Activated CD4-positive, alpha-beta T cell treated with anti-CD3 and anti-CD28 coated beads, Interleukin-2, amount 10 ng/mL, durations not matched to agents 7 days and 5 days (primary cell): ENCODE measurements at regions not wholly inside any gene's neighbourhood (a gene's known extent, or its start where the extent isn't known, plus 50 kb on each side); places are given as distances from the start of the nearest gene placed in this dataset.
A peak's percentile ranks its signal among the peaks of the same experiment; 100 is the strongest.

Experiments
- CTCF ChIA-PET: fragments of 350-600 bp; sonication (Branson Sonifier 250); formaldehyde crosslinking; loops from one replicate; lab custom pipeline; 2021; ENCODE audit warnings: antibody characterized with exemption; lab: Charles Lee
- POLR2A ChIA-PET: fragments of 350-600 bp; sonication (Branson Sonifier 250); formaldehyde crosslinking; loops from one replicate; lab custom pipeline; 2021; ENCODE audit warnings: antibody characterized with exemption; lab: Charles Lee
- DNase-seq: peaks from one replicate; pipeline ENCODE4 v3.0.0-alpha.2; 2020
- H3K27ac Mint-ChIP-seq: one replicate; pipeline ENCODE4 v1.8.0; 2021; ENCODE audit warnings: mild to moderate bottlenecking, moderate library complexity, mixed read lengths
- H3K27me3 Mint-ChIP-seq: one replicate; pipeline ENCODE4 v1.8.0; 2021; ENCODE audit warnings: mixed read lengths
- H3K36me3 Mint-ChIP-seq: one replicate; pipeline ENCODE4 v1.8.0; 2021; ENCODE audit warnings: low read depth, mixed read lengths
- H3K4me1 Mint-ChIP-seq: one replicate; pipeline ENCODE4 v1.8.0; 2021; ENCODE audit warnings: mixed read lengths
- H3K4me3 Mint-ChIP-seq: one replicate; pipeline ENCODE4 v1.8.0; 2021; ENCODE audit warnings: mild to moderate bottlenecking, moderate library complexity, mixed read lengths
- H3K9me3 Mint-ChIP-seq: one replicate; pipeline ENCODE4 v1.8.0; 2021; ENCODE audit warnings: mixed read lengths

GRCh38 chr2:239756031-239756789 is 268.9 kb downstream of the NDUFA10 start:
- POLR2A ChIA-PET: no interaction called here
- no peak overlapping the region for H3K4me3 Mint-ChIP-seq
- H3K4me1 Mint-ChIP-seq: peaks cover 6% of the 10 kb centered on the region
- CTCF ChIA-PET: no interaction called here
- no peak for DNase-seq
- H3K27ac Mint-ChIP-seq: no peak overlapping the region
- H3K36me3 Mint-ChIP-seq: no peaks in the 10 kb centered on the region
- H3K27me3 Mint-ChIP-seq: no peaks in the 10 kb centered on the region
- H3K9me3 Mint-ChIP-seq: no peaks in the 10 kb centered on the region

DNA sequence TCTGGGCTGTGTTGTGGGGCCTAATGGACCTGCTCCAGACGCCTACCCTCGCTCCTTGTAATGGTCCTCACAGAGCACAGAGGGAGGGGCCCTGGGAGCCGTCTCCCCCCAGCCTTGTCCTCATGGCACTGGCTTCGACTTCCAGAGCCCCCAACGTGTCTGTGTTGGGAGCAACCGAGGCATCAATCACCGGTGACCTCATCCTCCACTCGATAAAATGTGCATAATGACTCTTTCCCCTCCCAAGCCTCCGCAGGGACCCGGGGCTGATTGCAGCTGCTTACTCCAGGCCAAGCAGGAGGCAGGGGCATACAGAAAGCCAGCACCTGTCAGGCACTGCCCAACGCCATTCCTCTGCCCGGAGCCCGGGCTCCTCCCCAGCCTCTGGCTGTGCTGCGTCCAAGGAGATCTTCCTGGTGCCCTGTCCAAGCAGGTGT is 271.7 kb downstream of the NDUFA10 start:
- no peak for DNase-seq
- no peak overlapping the region for H3K4me3 Mint-ChIP-seq
- POLR2A ChIA-PET: no interaction called here
- no peaks in the 10 kb centered on the region for H3K36me3 Mint-ChIP-seq
- H3K27ac Mint-ChIP-seq: no peak overlapping the region
- CTCF ChIA-PET: interaction anchor here (1.3 kb wide), 1 partner anchor 192 kb away, joined by 3 read pairs; no protein-coding TSS in a partner anchor
- no peaks in the 10 kb centered on the region for H3K9me3 Mint-ChIP-seq
- H3K27me3 Mint-ChIP-seq: no peaks in the 10 kb centered on the region
- peaks cover 6% of the 10 kb centered on the region for H3K4me1 Mint-ChIP-seq

DNA sequence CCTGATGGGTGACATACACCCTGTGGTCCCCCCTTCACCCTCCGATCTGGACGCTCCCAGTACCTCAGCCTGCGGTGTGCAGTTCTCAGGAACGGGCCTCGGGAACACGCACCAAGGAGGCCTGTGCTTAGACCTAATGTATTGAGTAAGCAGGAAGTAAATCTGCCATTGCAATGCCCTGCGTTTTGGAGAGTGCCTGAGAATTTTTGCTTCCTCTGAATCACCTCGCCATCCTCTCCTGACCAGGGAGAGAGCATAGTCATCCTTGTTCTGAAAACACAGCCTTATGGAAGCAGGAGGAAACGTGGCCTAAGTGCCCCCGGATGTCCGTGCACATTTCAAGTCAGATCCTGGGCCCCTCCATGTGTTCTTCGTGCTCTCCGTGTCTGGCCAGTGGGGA is 272.2 kb downstream of the NDUFA10 start:
- H3K4me3 Mint-ChIP-seq: no peak overlapping the region
- H3K36me3 Mint-ChIP-seq: no peaks in the 10 kb centered on the region
- POLR2A ChIA-PET: no interaction called here
- H3K27ac Mint-ChIP-seq: no peak overlapping the region
- CTCF ChIA-PET: no interaction called here
- H3K9me3 Mint-ChIP-seq: no peaks in the 10 kb centered on the region
- peaks cover 6% of the 10 kb centered on the region for H3K4me1 Mint-ChIP-seq
- no peak for DNase-seq
- H3K27me3 Mint-ChIP-seq: no peaks in the 10 kb centered on the region

DNA sequence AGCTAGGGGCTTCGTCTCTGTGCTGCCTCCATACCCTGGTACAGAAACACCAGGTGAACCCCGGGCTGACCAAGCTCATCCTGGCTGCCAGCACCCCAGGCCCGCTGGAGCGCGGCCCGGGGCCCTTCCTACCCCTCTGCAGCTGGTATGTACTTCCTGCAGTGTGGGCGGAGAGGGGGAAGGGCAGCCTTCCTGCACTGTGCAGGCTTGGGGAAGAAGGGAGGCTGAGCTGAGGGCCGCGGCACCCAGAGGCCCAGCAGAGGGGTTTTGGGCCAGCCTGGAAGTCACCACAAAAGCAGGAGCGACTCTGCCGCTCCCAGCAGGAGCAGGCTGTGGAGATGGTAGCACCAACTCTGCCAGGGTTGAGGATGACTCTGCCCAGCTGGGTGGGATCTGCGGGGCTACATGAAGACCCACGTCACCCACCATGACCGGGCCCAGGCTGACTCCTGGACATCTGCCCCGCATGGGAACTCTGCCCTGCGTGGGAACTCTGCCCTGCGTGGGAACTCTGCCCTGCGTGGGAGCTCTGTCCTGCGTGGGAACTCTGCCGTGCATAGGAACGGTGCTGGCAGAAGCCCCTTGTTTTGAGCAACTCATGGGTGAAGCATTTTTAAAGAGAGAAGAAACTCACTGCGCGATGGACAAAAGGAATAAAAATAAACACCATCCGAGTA is 273.3 kb downstream of the NDUFA10 start:
- H3K36me3 Mint-ChIP-seq: no peaks in the 10 kb centered on the region
- no peaks in the 10 kb centered on the region for H3K27me3 Mint-ChIP-seq
- CTCF ChIA-PET: no interaction called here
- H3K4me3 Mint-ChIP-seq: no peak overlapping the region
- POLR2A ChIA-PET: interaction anchor here (0.6 kb wide), 1 partner anchor 553 kb away, joined by 3 read pairs; no protein-coding TSS in a partner anchor
- H3K4me1 Mint-ChIP-seq: peaks cover 4% of the 10 kb centered on the region
- DNase-seq: peak; percentile 26
- H3K9me3 Mint-ChIP-seq: no peaks in the 10 kb centered on the region
- no peak overlapping the region for H3K27ac Mint-ChIP-seq

DNA sequence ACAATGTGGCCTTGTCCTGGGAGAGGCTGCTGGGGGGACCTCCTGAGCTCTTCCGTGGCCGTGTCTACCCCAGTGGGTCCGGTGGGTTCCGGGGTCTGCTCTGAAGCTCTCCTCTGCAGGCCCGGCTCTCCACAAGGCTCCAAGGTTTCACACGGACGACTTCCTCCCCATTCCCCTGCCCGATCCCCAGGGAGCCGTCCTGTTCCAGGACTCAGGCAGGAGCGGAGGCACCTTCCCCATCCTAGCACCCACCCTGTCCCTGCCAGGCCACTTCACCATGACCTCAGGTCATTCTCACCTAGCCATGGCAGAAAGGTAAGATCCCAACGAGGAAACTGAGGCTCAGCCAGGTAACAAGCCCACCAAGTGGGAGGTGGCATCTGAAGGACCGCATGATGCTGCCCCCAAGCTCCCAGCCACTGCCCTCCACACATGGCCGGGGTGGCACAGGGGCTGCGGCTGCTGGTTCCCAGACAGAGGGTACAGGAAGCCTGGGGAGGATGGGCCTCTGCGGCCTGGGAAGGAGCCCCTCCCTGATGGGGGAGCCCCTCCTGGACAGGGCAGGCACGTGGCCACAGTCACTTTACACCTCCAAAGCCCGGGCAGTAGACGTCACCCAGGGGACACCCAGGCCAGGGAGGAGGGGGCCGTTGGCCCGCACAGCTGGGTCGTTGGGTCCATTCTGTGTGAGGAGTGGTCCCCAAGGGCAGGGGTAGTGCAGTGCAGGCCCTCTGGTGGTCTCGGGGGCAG is 274.0 kb downstream of the NDUFA10 start:
- H3K4me1 Mint-ChIP-seq: peaks cover 2% of the 10 kb centered on the region
- no peak overlapping the region for H3K27ac Mint-ChIP-seq
- no peaks in the 10 kb centered on the region for H3K9me3 Mint-ChIP-seq
- POLR2A ChIA-PET: interaction anchor here (0.6 kb wide), 1 partner anchor 552 kb away, joined by 3 read pairs; no protein-coding TSS in a partner anchor
- no peak overlapping the region for H3K4me3 Mint-ChIP-seq
- H3K27me3 Mint-ChIP-seq: no peaks in the 10 kb centered on the region
- CTCF ChIA-PET: no interaction called here
- no peaks in the 10 kb centered on the region for H3K36me3 Mint-ChIP-seq
- DNase-seq: no peak

GRCh38 chr2:239750045-239750835 is 274.9 kb downstream of the NDUFA10 start:
- no peaks in the 10 kb centered on the region for H3K9me3 Mint-ChIP-seq
- H3K4me3 Mint-ChIP-seq: no peak overlapping the region
- H3K36me3 Mint-ChIP-seq: no peaks in the 10 kb centered on the region
- H3K27ac Mint-ChIP-seq: no peak overlapping the region
- no peaks in the 10 kb centered on the region for H3K27me3 Mint-ChIP-seq
- ChIA-PET POLR2A (no interaction called here), CTCF (interaction anchor here (1.5 kb wide), 1 partner anchor 10 kb away, joined by 5 read pairs; no protein-coding TSS in a partner anchor)
- no peak for DNase-seq
- H3K4me1 Mint-ChIP-seq: peaks cover 2% of the 10 kb centered on the region

- CTCF ChIA-PET: interaction anchor here (1.5 kb wide), 1 partner anchor 10 kb away, joined by 5 read pairs; no protein-coding TSS in a partner anchor
- Mint-ChIP-seq H3K27ac (no peak overlapping the region), H3K9me3 (no peaks in the 10 kb centered on the region), H3K27me3 (no peaks in the 10 kb centered on the region), H3K36me3 (no peaks in the 10 kb centered on the region), H3K4me3 (no peak overlapping the region), H3K4me1 (peaks cover 2% of the 10 kb centered on the region)
- POLR2A ChIA-PET: no interaction called here
- DNase-seq: no peak
These were observed 275.8 kb downstream of the NDUFA10 start for GRCh38 chr2:239749272-239749873.

GRCh38 chr2:239748811-239749210 is 276.3 kb downstream of the NDUFA10 start:
- Mint-ChIP-seq H3K4me3 (no peak overlapping the region), H3K27me3 (no peaks in the 10 kb centered on the region), H3K9me3 (no peaks in the 10 kb centered on the region), H3K36me3 (no peaks in the 10 kb centered on the region), H3K27ac (no peak overlapping the region), H3K4me1 (peaks cover 2% of the 10 kb centered on the region)
- DNase-seq: no peak
- POLR2A ChIA-PET: no interaction called here
- CTCF ChIA-PET: interaction anchor here (1.5 kb wide), 1 partner anchor 9 kb away, joined by 5 read pairs; no protein-coding TSS in a partner anchor

DNA sequence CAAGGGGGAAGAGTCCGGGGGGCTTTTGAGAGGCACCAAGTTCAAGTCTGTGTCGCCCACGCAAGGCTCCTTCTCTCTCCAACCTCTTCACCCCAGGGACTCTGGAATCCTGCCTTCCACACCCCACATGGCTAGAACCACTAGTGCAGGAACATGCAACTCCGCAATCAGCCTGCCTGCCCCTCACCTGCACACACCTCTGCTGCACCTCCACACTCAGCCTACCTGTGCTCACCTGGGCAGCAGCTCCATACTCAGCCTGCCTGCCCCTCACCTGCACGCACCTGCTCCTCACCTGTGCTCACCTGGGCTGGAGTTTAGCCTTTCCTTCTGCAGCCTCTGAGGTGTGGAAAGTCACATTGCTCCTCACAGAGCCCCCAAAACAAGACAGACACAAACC is 277.4 kb downstream of the NDUFA10 start:
- H3K9me3 Mint-ChIP-seq: no peaks in the 10 kb centered on the region
- DNase-seq: no peak
- no peak overlapping the region for H3K27ac Mint-ChIP-seq
- H3K4me1 Mint-ChIP-seq: peaks cover 2% of the 10 kb centered on the region
- H3K27me3 Mint-ChIP-seq: no peaks in the 10 kb centered on the region
- POLR2A ChIA-PET: no interaction called here
- CTCF ChIA-PET: no interaction called here
- no peak overlapping the region for H3K4me3 Mint-ChIP-seq
- H3K36me3 Mint-ChIP-seq: no peaks in the 10 kb centered on the region

DNA sequence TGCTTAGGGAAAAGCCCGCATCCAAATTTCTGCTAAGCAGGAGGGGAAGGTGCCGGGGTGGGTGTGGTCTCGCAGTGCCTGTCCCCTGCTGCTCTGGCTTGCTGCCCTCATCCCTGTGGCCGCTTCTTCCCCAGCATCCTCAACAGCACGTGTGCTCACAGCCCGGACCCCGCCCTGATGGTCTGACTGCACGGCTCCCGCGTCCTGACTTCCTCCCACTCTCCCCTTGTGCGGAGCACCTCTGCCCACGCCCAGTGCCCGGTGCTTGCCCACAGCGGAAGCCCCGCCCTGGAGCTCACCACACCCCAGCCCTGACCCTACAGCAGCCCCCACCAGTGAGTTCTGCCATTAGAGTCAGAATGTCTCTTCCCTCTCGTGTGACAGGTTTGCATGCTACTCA is 277.9 kb downstream of the NDUFA10 start:
- ChIA-PET CTCF (no interaction called here), POLR2A (no interaction called here)
- H3K4me1 Mint-ChIP-seq: peaks cover 2% of the 10 kb centered on the region
- no peak for DNase-seq
- H3K4me3 Mint-ChIP-seq: no peak overlapping the region
- H3K9me3 Mint-ChIP-seq: no peaks in the 10 kb centered on the region
- no peak overlapping the region for H3K27ac Mint-ChIP-seq
- H3K27me3 Mint-ChIP-seq: no peaks in the 10 kb centered on the region
- H3K36me3 Mint-ChIP-seq: no peaks in the 10 kb centered on the region

DNA sequence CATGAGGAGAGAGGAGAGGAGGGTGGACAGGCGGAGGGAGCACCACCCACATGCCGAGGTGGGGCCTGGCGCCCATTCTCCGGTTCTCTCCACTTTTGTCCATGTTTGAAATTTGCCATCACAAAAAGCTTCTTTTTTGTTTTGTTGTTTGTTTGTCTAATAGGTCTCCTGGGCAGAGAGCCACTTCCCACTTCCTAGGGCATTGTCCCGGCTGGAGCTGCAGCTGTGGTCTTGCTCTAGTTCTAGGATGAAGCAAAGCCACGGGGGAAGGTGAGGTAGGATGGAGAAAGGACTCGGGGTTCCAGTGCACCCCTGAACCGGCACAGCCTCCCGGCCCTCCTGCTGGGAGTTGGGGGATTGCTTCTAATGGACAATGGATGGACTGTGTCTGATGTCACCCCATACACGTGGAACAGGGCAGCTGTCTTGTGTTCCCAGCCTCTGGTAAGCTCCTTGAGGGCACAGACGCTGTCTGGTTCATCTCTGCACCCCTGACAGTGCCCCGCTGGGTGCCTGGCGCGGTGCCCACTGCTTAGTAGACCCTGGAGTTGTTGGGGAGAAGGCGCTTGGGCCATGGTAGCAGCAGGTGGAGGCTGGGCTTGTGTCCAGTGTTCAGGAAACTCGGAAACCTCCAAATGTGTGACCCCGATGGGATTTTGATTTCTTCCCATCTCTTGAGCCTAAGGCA is 278.4 kb downstream of the NDUFA10 start:
- Mint-ChIP-seq H3K4me3 (no peak overlapping the region), H3K9me3 (no peaks in the 10 kb centered on the region), H3K27ac (no peak overlapping the region), H3K36me3 (no peaks in the 10 kb centered on the region), H3K4me1 (no peaks in the 10 kb centered on the region), H3K27me3 (no peaks in the 10 kb centered on the region)
- no peak for DNase-seq
- POLR2A ChIA-PET: no interaction called here
- CTCF ChIA-PET: interaction anchor here (0.6 kb wide), 1 partner anchor 653 kb away, joined by 3 read pairs; no protein-coding TSS in a partner anchor
